Neural progenitor cell (in vitro differentiated cells): ENCODE measurements at regions not wholly inside any gene's neighbourhood (a gene's known extent, or its start where the extent isn't known, plus 50 kb on each side); places are given as distances from the start of the nearest gene placed in this dataset.

Source experiments
- CTCF ChIP-seq: fragments of 200-600 bp; sonication (generic); IDR thresholded peaks from 2 replicates; pipeline ENCODE4 v1.5.1; 2017; ENCODE audit warnings: antibody characterized with exemption, mild to moderate bottlenecking
- EZH2 ChIP-seq: fragments of 200-600 bp; sonication (generic); IDR thresholded peaks from 2 replicates; pipeline ENCODE4 v1.6.1; 2017; ENCODE audit warnings: antibody characterized with exemption, mild to moderate bottlenecking, moderate library complexity
- EZH2phosphoT487 ChIP-seq: fragments of 200-600 bp; sonication (generic); IDR thresholded peaks from 2 replicates; pipeline ENCODE4 v1.6.1; 2017; ENCODE audit warnings: antibody characterized with exemption

- TF ChIP-seq CTCF (no peak), EZH2phosphoT487 (no peak), EZH2 (no peak)
Measured at GRCh38 chr4:128477540-128477939, 189.9 kb upstream of the PGRMC2 start.
